ENCODE measurements at regions not wholly inside any gene's neighbourhood (a gene's known extent, or its start where the extent isn't known, plus 50 kb on each side); places are given as distances from the start of the nearest gene placed in this dataset.

DNA sequence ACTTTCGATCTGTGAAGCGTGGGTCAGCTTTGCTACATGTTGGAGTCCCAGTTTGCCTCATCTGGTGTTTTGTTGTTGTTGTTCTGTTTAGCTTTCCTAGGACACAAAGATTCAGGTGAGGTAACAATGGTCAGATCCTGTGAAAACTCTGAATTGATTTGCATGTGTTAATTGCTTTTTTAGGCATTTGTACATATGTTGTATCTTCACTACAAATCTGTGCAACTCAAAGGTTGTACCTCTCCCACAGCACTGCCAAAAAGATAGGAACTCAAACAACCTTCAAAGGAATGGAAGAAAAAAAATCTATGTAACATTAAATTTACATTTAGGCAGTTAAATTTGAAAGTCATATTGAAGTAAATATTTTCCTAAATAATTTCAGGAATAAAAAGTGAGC, 518.5 kb upstream of the TENM4 start:
- TF ChIP-seq ARNT (IDR thresholded peaks at IDR 0.05) (no peak), CTBP1 (IDR thresholded peaks at IDR 0.05; ENCODE audit: borderline replicate concordance) (no peak), FOXA1 (IDR thresholded peaks at IDR 0.05) (no peak), FOXK2 (IDR thresholded peaks at IDR 0.05) (no peak), SUZ12 (IDR thresholded peaks at IDR 0.05) (no peak), NFRKB (IDR thresholded peaks at IDR 0.05) (no peak), SP1 (IDR thresholded peaks at IDR 0.05) (no peak), ZNF384 (IDR thresholded peaks at IDR 0.05) (no peak), BHLHE40 (IDR thresholded peaks at IDR 0.05; ENCODE audit: borderline replicate concordance) (no peak), TARDBP (IDR thresholded peaks at IDR 0.05) (no peak)
